Endometrial microvascular endothelial cells (primary cell): ENCODE measurements at regions not wholly inside any gene's neighbourhood (a gene's known extent, or its start where the extent isn't known, plus 50 kb on each side); places are given as distances from the start of the nearest gene placed in this dataset.
"Not testable (repeated sequence)": the region's sequence is repeated elsewhere in the genome, so short reads cannot be mapped to it uniquely, and the experiment has no call there.

Source experiments
- in situ Hi-C: cut with HindIII; loops from 2 replicates; pipeline ENCODE4 v1.10.0; 2017; ENCODE audit warnings: low sequenced_read_pairs, low pct_unique_long_range_greater_than_20kb; ENCODE audit errors: inconsistent ontology term

GRCh38 chr22:26767351-26768155, 110.2 kb downstream of the MIAT start:
- in situ Hi-C loops: no loop called here

- in situ Hi-C loops: no loop called here
Observed at GRCh38 chr22:26768156-26768515, 110.7 kb downstream of the MIAT start.

GRCh38 chr22:26768952-26769351, 111.6 kb downstream of the MIAT start:
- in situ Hi-C loops: no loop called here

DNA sequence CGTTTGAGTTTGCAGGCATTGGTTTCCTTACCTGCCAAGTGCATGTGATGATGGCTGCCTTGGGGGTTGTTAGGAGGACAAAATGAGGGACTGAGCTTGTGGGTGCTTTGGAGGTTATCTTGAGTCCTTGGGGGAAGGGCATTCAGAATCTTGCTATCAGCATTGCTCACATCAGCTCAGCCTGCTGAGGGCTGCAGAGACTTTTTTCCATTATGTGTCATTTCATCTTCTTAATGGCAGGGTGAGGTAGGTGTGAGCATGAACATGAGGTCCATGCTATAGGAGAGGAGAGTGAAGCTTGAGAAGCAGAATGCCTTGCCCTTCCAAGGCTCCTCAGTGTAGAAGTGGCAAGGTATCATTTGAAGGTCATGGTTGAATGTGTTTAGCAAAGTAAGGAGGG, 112.3 kb downstream of the MIAT start:
- in situ Hi-C loops: no loop called here

DNA sequence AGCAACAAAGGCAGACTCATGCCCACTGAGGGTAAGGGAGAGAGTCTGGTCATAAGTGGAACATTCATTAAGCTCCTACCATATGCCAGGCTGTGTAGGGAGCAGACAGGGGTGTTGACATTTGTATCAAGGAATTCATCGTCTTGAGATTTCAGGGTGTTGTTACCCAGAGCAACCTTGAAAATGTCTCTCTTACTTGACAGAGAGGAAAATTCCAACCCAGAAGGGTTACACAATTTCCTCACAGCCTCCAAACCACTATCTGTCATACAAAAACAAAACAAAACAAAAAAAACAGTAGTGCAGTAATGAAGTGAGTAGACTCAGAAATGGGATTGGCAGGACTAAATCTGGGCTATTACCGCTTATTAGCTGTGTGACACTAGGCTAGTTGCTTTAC, 113.2 kb downstream of the MIAT start:
- in situ Hi-C loops: no loop called here

DNA sequence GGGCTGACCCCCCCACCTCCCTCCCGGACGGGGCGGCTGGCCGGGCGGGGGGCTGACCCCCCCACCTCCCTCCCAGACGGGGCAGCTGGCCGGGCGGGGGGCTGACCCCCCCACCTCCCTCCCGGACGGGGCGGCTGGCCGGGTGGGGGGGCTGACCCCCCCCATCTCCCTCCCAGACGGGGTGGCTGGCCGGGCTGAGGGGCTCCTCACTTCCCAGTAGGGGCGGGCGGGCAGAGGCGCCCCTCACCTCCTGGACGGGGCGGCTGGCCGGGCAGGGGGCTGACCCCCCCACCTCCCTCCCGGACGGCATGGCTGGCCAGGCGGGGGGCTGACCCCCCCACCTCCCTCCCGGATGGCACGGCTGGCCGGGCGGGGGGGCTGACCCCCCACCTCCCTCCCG, 115.7 kb downstream of the MIAT start:
- in situ Hi-C loops: not testable (repeated sequence)

DNA sequence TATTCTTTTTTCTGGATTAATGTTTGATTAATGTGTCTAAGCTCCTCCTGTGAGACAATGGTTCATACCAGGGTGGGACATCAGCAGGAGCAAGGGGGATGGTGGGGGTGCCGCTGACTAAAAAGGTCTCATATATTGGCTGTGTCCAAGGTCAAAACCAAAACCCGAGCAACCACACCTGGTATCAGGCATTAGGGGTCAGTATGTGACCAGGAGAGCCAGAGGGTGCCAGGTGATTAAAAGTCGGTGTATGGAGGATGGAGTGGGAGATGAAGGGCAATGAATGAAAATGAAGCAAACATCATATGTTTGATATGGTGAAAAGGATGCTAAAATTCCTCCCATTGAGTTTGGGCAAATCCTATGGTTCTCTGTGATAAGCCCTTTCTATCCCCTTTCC, 118.0 kb downstream of the MIAT start:
- in situ Hi-C loops: no loop called here

GRCh38 chr22:26777156-26777801, 119.9 kb downstream of the MIAT start:
- in situ Hi-C loops: no loop called here

- in situ Hi-C loops: no loop called here
Observed at GRCh38 chr22:26778372-26778771, 121.0 kb downstream of the MIAT start.

GRCh38 chr22:26779108-26779507, 121.7 kb downstream of the MIAT start:
- in situ Hi-C loops: no loop called here

DNA sequence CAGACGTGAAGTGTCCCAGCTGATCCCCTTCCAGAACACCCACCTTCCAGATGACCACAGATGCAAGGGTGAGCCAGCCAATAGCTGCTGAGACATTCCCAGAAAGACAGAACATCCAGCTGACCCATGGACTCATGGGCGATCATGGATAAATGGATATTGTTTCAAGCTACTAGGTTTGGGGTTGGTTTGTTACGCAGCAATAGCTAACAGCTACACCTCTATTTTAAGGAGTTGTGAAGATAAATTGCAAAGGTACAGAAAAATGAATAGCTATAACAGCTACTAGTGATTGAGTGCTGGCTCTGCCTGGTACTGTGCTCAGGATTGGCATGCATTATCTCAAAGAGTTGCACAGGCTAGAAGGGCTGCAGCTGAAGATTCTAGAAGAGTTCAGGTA, 122.5 kb downstream of the MIAT start:
- in situ Hi-C loops: no loop called here

DNA sequence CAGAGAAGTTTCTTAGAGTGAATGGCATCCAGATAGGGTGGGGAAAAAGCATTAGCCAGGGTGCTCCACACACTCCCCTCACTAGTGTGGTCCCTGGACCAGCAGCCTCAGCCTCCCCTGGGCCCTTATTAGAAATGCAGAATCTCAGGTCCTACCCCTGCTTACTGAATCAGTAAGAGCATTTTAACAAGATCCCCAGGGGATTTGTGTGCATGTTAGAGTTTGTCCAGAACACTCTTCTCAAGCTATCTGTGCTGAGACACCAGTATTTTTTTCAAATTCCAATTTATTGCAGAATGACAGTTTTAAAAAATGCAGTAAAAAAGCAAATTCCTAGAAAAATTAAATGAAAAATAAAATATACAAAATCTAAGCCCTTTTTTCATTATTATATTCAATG, 123.1 kb downstream of the MIAT start:
- in situ Hi-C loops: no loop called here

- in situ Hi-C loops: no loop called here
Observed at GRCh38 chr22:26781062-26781461, 123.7 kb downstream of the MIAT start.

DNA sequence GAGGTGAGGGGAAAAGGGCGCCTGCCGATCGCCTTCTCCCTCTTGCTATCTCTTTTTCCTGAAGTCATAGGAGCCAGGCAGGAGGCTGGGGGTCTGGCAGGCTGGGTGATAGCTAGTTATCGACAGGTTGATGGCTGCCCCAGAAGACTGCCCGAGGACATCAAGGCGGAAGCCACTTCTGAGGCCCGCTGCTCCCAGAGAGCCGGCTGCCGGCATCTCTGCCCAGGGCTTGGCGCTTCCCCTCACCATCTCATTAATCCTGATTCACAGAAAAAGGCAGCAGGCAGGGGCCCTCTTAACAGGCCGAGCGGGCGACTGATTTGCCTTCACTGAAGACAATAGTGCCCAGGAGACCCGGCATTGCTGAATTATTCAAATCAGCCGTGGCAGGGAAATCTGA, 124.2 kb downstream of the MIAT start:
- in situ Hi-C loops: no loop called here

DNA sequence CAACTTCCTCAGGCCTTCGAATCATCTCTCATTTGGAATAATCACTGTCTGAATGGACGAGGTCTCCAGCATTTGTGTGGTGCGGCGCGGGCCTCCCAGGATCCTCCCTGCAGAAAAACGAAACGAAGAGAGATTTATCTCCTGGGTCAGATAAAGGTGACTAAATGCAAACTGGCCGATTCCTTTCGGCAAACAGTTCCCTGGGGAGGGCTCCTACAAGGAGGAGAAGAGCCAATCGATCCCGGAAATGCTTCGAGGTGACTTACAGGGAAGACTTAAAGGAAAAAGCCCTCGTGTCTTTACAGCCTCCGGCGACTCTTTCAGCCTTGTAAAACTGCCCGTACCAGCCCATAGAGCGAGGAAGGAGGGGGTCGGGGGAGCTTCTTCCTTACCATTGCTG, 126.5 kb downstream of the MIAT start:
- in situ Hi-C loops: no loop called here

- in situ Hi-C loops: no loop called here
Observed at GRCh38 chr22:26784772-26785171, 127.4 kb downstream of the MIAT start.

DNA sequence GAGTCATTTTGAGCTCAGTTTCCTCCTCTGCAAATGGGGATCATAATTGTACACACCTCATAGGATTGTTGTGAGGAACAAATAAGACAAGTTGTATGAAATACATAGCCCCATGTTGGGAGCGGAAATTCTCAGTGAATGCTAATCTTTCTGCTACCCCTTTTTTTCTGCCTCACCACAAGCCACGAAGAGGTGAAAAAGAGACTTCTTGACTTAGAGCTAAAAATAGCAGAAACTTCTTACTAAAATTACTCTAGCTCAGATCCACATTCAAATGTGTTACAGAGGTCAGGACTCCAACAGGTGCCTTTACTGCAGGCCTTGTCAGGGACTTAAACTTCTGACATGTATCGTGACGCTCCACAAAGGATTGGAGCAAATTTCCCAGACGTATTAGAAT, 128.5 kb downstream of the MIAT start:
- in situ Hi-C loops: no loop called here

- in situ Hi-C loops: no loop called here
Observed at GRCh38 chr22:26786398-26786797, 129.0 kb downstream of the MIAT start.

DNA sequence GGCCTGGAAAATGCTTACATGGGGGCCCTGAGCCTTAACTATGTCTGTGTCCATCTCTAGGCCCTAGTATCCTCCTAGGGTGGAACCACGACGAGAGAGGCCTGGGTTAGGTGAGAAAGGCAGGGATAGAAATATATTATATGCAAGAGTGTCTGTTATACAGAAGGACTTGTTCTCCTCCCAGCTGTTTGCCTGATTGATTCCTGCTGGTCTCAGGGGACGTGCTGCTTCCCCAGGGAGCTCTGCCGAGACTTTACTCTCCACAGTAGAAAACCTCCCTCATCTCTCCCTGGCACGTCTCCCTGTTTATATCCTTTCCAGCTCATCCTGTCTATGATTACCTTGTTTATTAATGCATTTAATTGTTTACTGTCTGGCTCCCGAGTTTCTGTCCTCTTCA, 132.6 kb downstream of the MIAT start:
- in situ Hi-C loops: no loop called here

DNA sequence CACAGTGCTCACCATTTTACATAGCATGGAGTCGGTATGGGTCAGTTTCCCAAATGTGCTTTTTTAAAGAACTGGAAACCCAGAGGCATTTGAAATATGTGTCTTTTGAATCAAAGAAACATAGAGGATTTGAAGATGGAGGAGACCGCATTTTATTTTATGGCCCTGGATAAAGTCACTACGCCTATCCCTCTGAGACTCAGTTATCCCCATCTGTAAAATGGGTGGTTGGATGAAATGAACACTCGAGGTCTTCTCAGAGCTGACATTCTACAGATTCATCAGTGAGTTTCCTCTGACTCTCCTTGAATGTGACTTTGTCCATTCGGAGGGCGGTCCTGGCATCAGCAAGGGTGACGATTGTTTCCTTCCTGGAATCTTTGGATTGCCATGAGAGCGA, 135.1 kb downstream of the MIAT start:
- in situ Hi-C loops: no loop called here

- in situ Hi-C loops: no loop called here
Observed at GRCh38 chr22:26796785-26797184, 139.4 kb downstream of the MIAT start.
